Hematopoietic multipotent progenitor cell (in vitro differentiated cells): ENCODE measurements at regions not wholly inside any gene's neighbourhood (a gene's known extent, or its start where the extent isn't known, plus 50 kb on each side); places are given as distances from the start of the nearest gene placed in this dataset.
"Not testable (repeated sequence)": the region's sequence is repeated elsewhere in the genome, so short reads cannot be mapped to it uniquely, and the experiment has no call there.

Experiments used
- DNase-seq, 3 donors: peaks; one replicate each; pipeline ENCODE4 v3.0.0-alpha.2; 2011 to 2015; ENCODE audit warnings: low read depth in 2 of 3, low spot score in 2 of 3

- DNase-seq = no peak
Measured at GRCh38 chr14:104230946-104231345, 92.6 kb downstream of the KIF26A start.

- no peak for DNase-seq
Measured at GRCh38 chr14:104232070-104232484, 93.7 kb downstream of the KIF26A start.

GRCh38 chr14:104234007-104234786, 95.8 kb downstream of the KIF26A start:
- not testable (repeated sequence) for DNase-seq

- no peak for DNase-seq
Measured at GRCh38 chr14:104235686-104236085, 97.3 kb downstream of the KIF26A start.

GRCh38 chr14:104237651-104238423, 99.5 kb downstream of the KIF26A start:
- DNase-seq = no peak

GRCh38 chr14:104238424-104239184, 100.2 kb downstream of the KIF26A start:
- no peak for DNase-seq

GRCh38 chr14:104239185-104239775, 100.9 kb downstream of the KIF26A start:
- DNase-seq = no peak

GRCh38 chr14:104239861-104240301, 101.5 kb downstream of the KIF26A start:
- DNase-seq = no peak

GRCh38 chr14:104240434-104241157, 102.2 kb downstream of the KIF26A start:
- no peak for DNase-seq

GRCh38 chr14:104243200-104243599, 104.8 kb downstream of the KIF26A start:
- DNase-seq = no peak

GRCh38 chr14:104244221-104245011, 106.0 kb downstream of the KIF26A start:
- no peak for DNase-seq

GRCh38 chr14:104245075-104245474, 106.7 kb downstream of the KIF26A start:
- DNase-seq = no peak

- no peak for DNase-seq
Measured at GRCh38 chr14:104245723-104246122, 107.3 kb downstream of the KIF26A start.

GRCh38 chr14:104246401-104247335, 108.3 kb downstream of the KIF26A start:
- DNase-seq = no peak

- no peak for DNase-seq
Measured at GRCh38 chr14:104247336-104248202, 109.2 kb downstream of the KIF26A start.

GRCh38 chr14:104248203-104249055, 110.0 kb downstream of the KIF26A start:
- DNase-seq = no peak
